KMS-11 (cell line): ENCODE measurements at regions not wholly inside any gene's neighbourhood (a gene's known extent, or its start where the extent isn't known, plus 50 kb on each side); places are given as distances from the start of the nearest gene placed in this dataset.

Experiments used
- H2AFZ ChIP-seq: fragments of 200-600 bp; sonication (generic); 2 replicates; pipeline ENCODE4 v1.6.1; 2016; ENCODE audit warnings: antibody characterized with exemption, mixed run types, low read depth
- H3K27ac ChIP-seq: fragments of 200-600 bp; sonication (generic); 2 replicates; pipeline ENCODE4 v1.6.1; 2016; ENCODE audit warnings: mild to moderate bottlenecking, mixed run types
- H3K27me3 ChIP-seq: fragments of 200-600 bp; sonication (generic); 2 replicates; pipeline ENCODE4 v1.6.1; 2017; ENCODE audit warnings: mild to moderate bottlenecking, low read depth, mixed run types, moderate library complexity; ENCODE audit not compliant: insufficient read depth
- H3K36me3 ChIP-seq: fragments of 200-600 bp; sonication (generic); 2 replicates; pipeline ENCODE4 v1.6.1; 2017; ENCODE audit warnings: mild to moderate bottlenecking, mixed run types; ENCODE audit not compliant: insufficient read depth
- H3K4me1 ChIP-seq: fragments of 200-600 bp; sonication (generic); 2 replicates; pipeline ENCODE4 v1.6.1; 2016; ENCODE audit warnings: mild to moderate bottlenecking, low read depth, mixed run types; ENCODE audit not compliant: poor library complexity, severe bottlenecking
- H3K4me2 ChIP-seq: fragments of 200-600 bp; sonication (generic); 2 replicates; pipeline ENCODE4 v1.7.0; 2016; ENCODE audit warnings: mild to moderate bottlenecking, mixed run types
- H3K4me3 ChIP-seq: fragments of 200-600 bp; sonication (generic); IDR thresholded peaks from 2 replicates; pipeline ENCODE4 v1.6.1; 2017; ENCODE audit warnings: low read depth, low read length, mixed read lengths; ENCODE audit not compliant: insufficient read depth
- H3K79me2 ChIP-seq: fragments of 200-600 bp; sonication (generic); 2 replicates; pipeline ENCODE4 v1.6.1; 2016; ENCODE audit warnings: low read depth, mixed run types; ENCODE audit not compliant: insufficient read depth
- H3K9ac ChIP-seq: fragments of 200-600 bp; sonication (generic); 2 replicates; pipeline ENCODE4 v1.6.1; 2016; ENCODE audit warnings: mild to moderate bottlenecking, mixed run types
- H4K20me1 ChIP-seq: fragments of 200-600 bp; sonication (generic); 2 replicates; pipeline ENCODE4 v1.6.1; 2016; ENCODE audit warnings: mild to moderate bottlenecking, mixed run types; ENCODE audit not compliant: insufficient read depth
- CTCF ChIP-seq: fragments of 200-600 bp; sonication (generic); conservative IDR thresholded peaks from 2 replicates; pipeline ENCODE4 v1.6.1; 2017; ENCODE audit warnings: low read depth, mild to moderate bottlenecking, antibody characterized with exemption, low read length, moderate library complexity, mixed read lengths

GRCh38 chr22:19632668-19633148 lies 81.6 kb upstream of the SEPTIN5 start:
- no peaks in the 10 kb centered on the region for H3K27me3 ChIP-seq
- no peak overlapping the region for H3K4me3 ChIP-seq
- no peak for TF ChIP-seq CTCF
- no peaks in the 10 kb centered on the region for H4K20me1 ChIP-seq
- no peak overlapping the region for H2AFZ ChIP-seq
- no peak overlapping the region for H3K9ac ChIP-seq
- no peaks in the 10 kb centered on the region for H3K36me3 ChIP-seq
- no peak overlapping the region for H3K4me2 ChIP-seq
- no peaks in the 10 kb centered on the region for H3K79me2 ChIP-seq
- no peak overlapping the region for H3K27ac ChIP-seq
- no peaks in the 10 kb centered on the region for H3K4me1 ChIP-seq

DNA sequence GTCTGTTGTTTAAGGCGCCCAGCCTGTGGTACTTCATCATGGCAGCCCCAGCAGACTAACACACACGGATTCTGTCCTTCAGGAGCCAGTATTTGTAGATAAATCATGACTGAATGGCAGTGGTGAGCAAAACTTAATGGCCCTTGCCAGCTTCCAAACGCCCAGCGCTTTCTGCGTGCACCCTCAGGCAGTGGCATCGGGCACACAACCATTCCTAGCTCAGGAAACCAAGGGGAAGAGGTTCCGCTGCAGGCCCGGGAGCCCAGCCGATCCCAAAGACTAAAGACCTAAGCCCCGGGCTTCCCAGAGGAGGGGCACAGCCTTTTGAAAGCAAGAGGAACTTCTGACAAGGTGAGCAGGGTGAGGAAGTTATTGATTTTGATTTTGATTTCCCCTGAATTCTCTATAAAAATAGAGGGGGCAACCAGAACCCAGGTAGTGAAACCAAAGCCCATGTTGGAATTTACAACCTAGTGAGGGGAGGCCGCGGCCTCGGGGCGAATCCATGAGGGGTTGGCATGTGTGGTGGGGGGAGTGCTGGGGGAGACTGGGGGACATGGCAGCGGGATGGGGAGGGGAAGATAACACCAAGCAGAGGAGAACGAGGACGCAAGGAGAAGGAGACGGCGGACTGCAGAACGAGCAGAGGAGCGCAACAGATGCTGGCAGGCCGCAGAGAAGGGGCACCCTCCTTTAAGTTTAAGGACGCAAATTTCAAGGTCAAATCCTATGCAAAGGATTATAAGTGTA lies 79.9 kb upstream of the SEPTIN5 start:
- Histone ChIP-seq H3K27me3 (no peaks in the 10 kb centered on the region), H2AFZ (no peak overlapping the region)

GRCh38 chr22:19635644-19636043 lies 78.7 kb upstream of the SEPTIN5 start:
- Histone ChIP-seq H4K20me1 (no peaks in the 10 kb centered on the region), H3K27me3 (no peaks in the 10 kb centered on the region), H2AFZ (no peak overlapping the region), H3K79me2 (no peaks in the 10 kb centered on the region), H3K9ac (no peak overlapping the region), H3K36me3 (no peaks in the 10 kb centered on the region), H3K4me2 (no peak overlapping the region), H3K4me1 (no peaks in the 10 kb centered on the region), H3K4me3 (no peak overlapping the region), H3K27ac (no peak overlapping the region)
- no peak for TF ChIP-seq CTCF

More for the DNA sequence above, 79.9 kb upstream of the SEPTIN5 start:
- TF ChIP-seq CTCF: no peak
- H3K4me2 ChIP-seq: no peak overlapping the region
- no peaks in the 10 kb centered on the region for H3K79me2 ChIP-seq
- H4K20me1 ChIP-seq: no peaks in the 10 kb centered on the region
- no peak overlapping the region for H3K4me3 ChIP-seq
- no peaks in the 10 kb centered on the region for H3K36me3 ChIP-seq
- H3K4me1 ChIP-seq: no peaks in the 10 kb centered on the region
- H3K9ac ChIP-seq: no peak overlapping the region
- H3K27ac ChIP-seq: no peak overlapping the region

DNA sequence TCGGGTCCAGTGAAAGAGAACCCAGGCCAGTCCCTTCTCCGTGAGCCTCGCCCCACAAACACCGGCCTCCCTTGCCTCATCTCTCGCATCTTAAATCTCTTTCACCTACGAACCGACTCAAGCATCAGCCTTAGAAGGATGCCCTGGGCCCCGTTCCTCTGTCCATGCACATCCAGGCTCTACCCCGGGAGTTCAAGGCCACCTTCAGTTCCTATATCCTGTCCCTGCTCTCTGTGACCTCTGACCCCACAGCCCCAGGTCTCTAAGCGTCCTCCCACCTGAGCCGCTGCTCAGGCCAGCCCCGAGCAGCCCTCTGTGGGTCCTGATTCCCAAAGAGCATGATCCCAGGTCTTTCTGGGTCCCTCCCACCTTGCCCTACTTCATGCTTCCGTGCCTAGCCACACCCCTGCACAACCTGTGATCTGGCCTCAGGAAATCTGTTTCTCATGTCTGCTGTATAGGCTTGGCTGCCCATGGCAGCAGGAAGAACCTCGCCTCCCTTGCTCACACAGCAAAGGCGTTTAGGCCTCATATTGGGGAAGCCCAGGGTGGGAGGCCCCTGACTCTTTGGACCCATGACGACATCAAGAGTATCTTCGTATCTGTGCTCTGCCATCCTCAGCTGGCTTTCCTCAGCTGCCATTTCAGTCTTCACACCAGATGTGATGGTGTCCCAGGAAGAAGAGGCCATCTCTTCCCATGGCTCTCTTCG lies 77.5 kb upstream of the SEPTIN5 start:
- H3K27ac ChIP-seq: no peak overlapping the region
- H3K9ac ChIP-seq: no peak overlapping the region
- no peak overlapping the region for H3K4me3 ChIP-seq
- no peaks in the 10 kb centered on the region for H4K20me1 ChIP-seq
- H3K4me1 ChIP-seq: no peaks in the 10 kb centered on the region
- TF ChIP-seq CTCF: no peak
- H3K27me3 ChIP-seq: no peaks in the 10 kb centered on the region
- H3K79me2 ChIP-seq: no peaks in the 10 kb centered on the region
- no peak overlapping the region for H2AFZ ChIP-seq
- no peaks in the 10 kb centered on the region for H3K36me3 ChIP-seq
- no peak overlapping the region for H3K4me2 ChIP-seq
